ENCODE measurements at regions not wholly inside any gene's neighbourhood (a gene's known extent, or its start where the extent isn't known, plus 50 kb on each side); places are given as distances from the start of the nearest gene placed in this dataset.
"Not testable (repeated sequence)": the region's sequence is repeated elsewhere in the genome, so short reads cannot be mapped to it uniquely, and the experiment has no call there.

GRCh38 chr2:15758848-15759247 is 167.2 kb downstream of the DDX1 start:
- H3K4me1 ChIP-seq (ENCODE audit: control insufficient read depth, insufficient read depth, low read length), result no peaks in the 10 kb centered on the region
- peaks cover 11% of the 10 kb centered on the region for H3K9me3 ChIP-seq (ENCODE audit: control insufficient read depth, low read length)
- no peak overlapping the region for H3K4me3 ChIP-seq (ENCODE audit: low read length)
- no peak for DNase-seq (ENCODE audit: low read depth)
- H3K27me3 ChIP-seq (replicated peaks; ENCODE audit: control insufficient read depth, insufficient read depth, low read length), result peaks cover 28% of the 10 kb centered on the region
- no peaks in the 10 kb centered on the region for H3K36me3 ChIP-seq (ENCODE audit: control insufficient read depth, insufficient read depth, low read length, severe bottlenecking)
- no peak overlapping the region for H3K9ac ChIP-seq (ENCODE audit: low read length)

GRCh38 chr2:15759385-15759784 is 167.7 kb downstream of the DDX1 start:
- DNase-seq (ENCODE audit: low read depth), result no peak
- H3K27me3 ChIP-seq (replicated peaks; ENCODE audit: control insufficient read depth, insufficient read depth, low read length), result peaks cover 28% of the 10 kb centered on the region
- H3K4me3 ChIP-seq (ENCODE audit: low read length), result no peak overlapping the region
- peaks cover 11% of the 10 kb centered on the region for H3K9me3 ChIP-seq (ENCODE audit: control insufficient read depth, low read length)
- no peak overlapping the region for H3K9ac ChIP-seq (ENCODE audit: low read length)
- H3K4me1 ChIP-seq (ENCODE audit: control insufficient read depth, insufficient read depth, low read length), result no peaks in the 10 kb centered on the region
- H3K36me3 ChIP-seq (ENCODE audit: control insufficient read depth, insufficient read depth, low read length, severe bottlenecking), result no peaks in the 10 kb centered on the region

DNA sequence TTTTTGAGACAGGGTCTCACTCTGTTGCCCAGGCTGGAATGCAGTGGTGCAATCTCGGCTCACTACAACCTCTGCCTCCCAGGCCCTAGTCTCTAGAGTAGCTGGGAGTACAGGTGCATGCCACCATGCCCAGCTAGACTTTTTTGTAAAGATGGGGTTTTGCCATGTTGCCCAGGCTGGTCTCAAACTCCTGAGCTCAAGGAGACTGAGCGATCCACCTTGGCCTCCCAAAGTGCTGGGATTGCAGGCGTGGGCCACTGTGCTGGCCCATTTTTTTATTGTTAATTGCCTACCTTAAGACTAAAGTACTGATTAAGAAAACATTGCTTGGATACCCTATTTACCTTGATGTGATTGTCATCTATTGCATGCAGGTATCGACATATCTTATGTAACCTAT is 168.1 kb downstream of the DDX1 start:
- H3K36me3 ChIP-seq (ENCODE audit: control insufficient read depth, insufficient read depth, low read length, severe bottlenecking); H3K4me3 ChIP-seq (ENCODE audit: low read length); H3K4me1 ChIP-seq (ENCODE audit: control insufficient read depth, insufficient read depth, low read length); DNase-seq (ENCODE audit: low read depth); H3K9ac ChIP-seq (ENCODE audit: low read length): not testable (repeated sequence)
- Histone ChIP-seq H3K27me3 (replicated peaks; ENCODE audit: control insufficient read depth, insufficient read depth, low read length) (peaks cover 27% of the 10 kb centered on the region), H3K9me3 (ENCODE audit: control insufficient read depth, low read length) (peaks cover 11% of the 10 kb centered on the region)

GRCh38 chr2:15760232-15760910 is 168.7 kb downstream of the DDX1 start:
- Histone ChIP-seq H3K27me3 (replicated peaks; ENCODE audit: control insufficient read depth, insufficient read depth, low read length) (peaks cover 23% of the 10 kb centered on the region), H3K9me3 (ENCODE audit: control insufficient read depth, low read length) (peaks cover 9% of the 10 kb centered on the region), H3K36me3 (ENCODE audit: control insufficient read depth, insufficient read depth, low read length, severe bottlenecking) (no peaks in the 10 kb centered on the region), H3K4me3 (ENCODE audit: low read length) (no peak overlapping the region), H3K4me1 (ENCODE audit: control insufficient read depth, insufficient read depth, low read length) (no peaks in the 10 kb centered on the region), H3K9ac (ENCODE audit: low read length) (no peak overlapping the region)
- DNase-seq (ENCODE audit: low read depth), result no peak

GRCh38 chr2:15761056-15761455 is 169.4 kb downstream of the DDX1 start:
- Histone ChIP-seq H3K27me3 (replicated peaks; ENCODE audit: control insufficient read depth, insufficient read depth, low read length) (peaks cover 25% of the 10 kb centered on the region), H3K4me1 (ENCODE audit: control insufficient read depth, insufficient read depth, low read length) (no peaks in the 10 kb centered on the region), H3K36me3 (ENCODE audit: control insufficient read depth, insufficient read depth, low read length, severe bottlenecking) (no peaks in the 10 kb centered on the region), H3K9ac (ENCODE audit: low read length) (no peak overlapping the region), H3K4me3 (ENCODE audit: low read length) (no peak overlapping the region), H3K9me3 (ENCODE audit: control insufficient read depth, low read length) (peaks cover 7% of the 10 kb centered on the region)
- DNase-seq (ENCODE audit: low read depth), result no peak

DNA sequence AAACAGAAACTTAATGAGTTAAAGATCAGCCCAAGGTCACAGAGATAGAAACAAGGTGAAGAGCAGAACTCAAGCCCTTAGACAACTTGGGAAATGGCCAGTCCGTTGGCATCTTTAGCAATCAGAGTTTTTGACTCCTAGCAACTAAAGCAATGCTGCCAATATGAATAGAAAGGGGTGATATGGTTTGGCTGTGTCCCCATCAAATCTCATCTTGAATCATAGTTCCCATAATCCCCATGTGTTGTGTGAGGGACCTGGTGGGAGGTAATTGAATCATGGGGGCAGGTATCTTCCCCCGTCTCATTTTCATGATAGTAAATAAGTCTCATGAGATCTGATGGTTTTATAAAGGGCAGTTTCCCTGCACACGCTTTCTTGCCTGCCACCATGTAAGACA is 170.2 kb downstream of the DDX1 start:
- Histone ChIP-seq H3K36me3 (ENCODE audit: control insufficient read depth, insufficient read depth, low read length, severe bottlenecking) (no peaks in the 10 kb centered on the region), H3K9me3 (ENCODE audit: control insufficient read depth, low read length) (peaks cover 7% of the 10 kb centered on the region), H3K4me3 (ENCODE audit: low read length) (no peak overlapping the region), H3K4me1 (ENCODE audit: control insufficient read depth, insufficient read depth, low read length) (no peaks in the 10 kb centered on the region), H3K27me3 (replicated peaks; ENCODE audit: control insufficient read depth, insufficient read depth, low read length) (peaks cover 26% of the 10 kb centered on the region), H3K9ac (ENCODE audit: low read length) (no peak overlapping the region)
- DNase-seq (ENCODE audit: low read depth), result no peak

DNA sequence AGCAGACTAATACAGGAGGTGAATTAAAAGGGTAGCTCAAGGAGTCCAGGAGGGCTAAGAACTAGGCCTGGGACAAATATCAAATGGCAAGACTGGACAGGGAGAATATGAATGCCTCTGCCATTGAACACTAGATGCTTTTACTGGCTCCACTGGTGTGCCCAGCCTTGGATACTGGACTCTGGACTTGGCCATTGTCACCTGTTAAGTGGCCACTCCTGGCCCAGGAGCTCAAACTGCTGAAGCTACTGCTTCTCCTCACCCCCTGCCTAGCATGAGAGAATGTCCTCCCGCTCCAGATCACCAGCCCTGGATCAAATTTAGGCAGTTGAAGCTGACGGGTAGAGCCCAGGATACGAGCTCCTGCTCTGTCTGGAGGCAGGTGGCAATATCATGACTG is 170.8 kb downstream of the DDX1 start:
- Histone ChIP-seq H3K9me3 (ENCODE audit: control insufficient read depth, low read length) (peaks cover 7% of the 10 kb centered on the region), H3K4me3 (ENCODE audit: low read length) (no peak overlapping the region), H3K27me3 (replicated peaks; ENCODE audit: control insufficient read depth, insufficient read depth, low read length) (peaks cover 26% of the 10 kb centered on the region), H3K4me1 (ENCODE audit: control insufficient read depth, insufficient read depth, low read length) (no peaks in the 10 kb centered on the region), H3K9ac (ENCODE audit: low read length) (no peak overlapping the region), H3K36me3 (ENCODE audit: control insufficient read depth, insufficient read depth, low read length, severe bottlenecking) (no peaks in the 10 kb centered on the region)
- no peak for DNase-seq (ENCODE audit: low read depth)

GRCh38 chr2:15763106-15763821 is 171.6 kb downstream of the DDX1 start:
- H3K9me3 ChIP-seq (ENCODE audit: control insufficient read depth, low read length), result peaks cover 4% of the 10 kb centered on the region
- no peak overlapping the region for H3K9ac ChIP-seq (ENCODE audit: low read length)
- DNase-seq (ENCODE audit: low read depth), result no peak
- no peaks in the 10 kb centered on the region for H3K4me1 ChIP-seq (ENCODE audit: control insufficient read depth, insufficient read depth, low read length)
- H3K36me3 ChIP-seq (ENCODE audit: control insufficient read depth, insufficient read depth, low read length, severe bottlenecking), result no peaks in the 10 kb centered on the region
- no peak overlapping the region for H3K4me3 ChIP-seq (ENCODE audit: low read length)
- H3K27me3 ChIP-seq (replicated peaks; ENCODE audit: control insufficient read depth, insufficient read depth, low read length), result peaks cover 31% of the 10 kb centered on the region

- Histone ChIP-seq H3K9me3 (ENCODE audit: control insufficient read depth, low read length) (no peaks in the 10 kb centered on the region), H3K9ac (ENCODE audit: low read length) (no peak overlapping the region), H3K4me3 (ENCODE audit: low read length) (no peak overlapping the region), H3K4me1 (ENCODE audit: control insufficient read depth, insufficient read depth, low read length) (no peaks in the 10 kb centered on the region), H3K36me3 (ENCODE audit: control insufficient read depth, insufficient read depth, low read length, severe bottlenecking) (no peaks in the 10 kb centered on the region), H3K27me3 (replicated peaks; ENCODE audit: control insufficient read depth, insufficient read depth, low read length) (peaks cover 31% of the 10 kb centered on the region)
- no peak for DNase-seq (ENCODE audit: low read depth)
Observed at GRCh38 chr2:15763822-15764682, 172.4 kb downstream of the DDX1 start.

DNA sequence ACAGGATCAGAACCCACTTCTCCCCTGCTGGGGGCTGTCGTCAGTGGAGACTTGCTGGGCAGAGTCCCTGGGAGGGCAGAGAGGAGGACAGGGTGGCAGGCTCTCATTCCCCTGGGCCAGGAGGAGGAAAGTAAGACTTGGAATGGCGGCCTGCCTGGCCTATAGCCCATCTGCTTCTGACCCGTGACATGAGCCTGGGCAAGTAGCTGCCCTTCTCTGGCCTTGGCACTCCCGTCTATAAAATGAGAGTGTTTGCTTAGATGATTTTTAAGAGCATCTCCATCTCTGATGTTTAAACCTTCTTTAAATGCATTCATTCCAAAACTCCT is 173.0 kb downstream of the DDX1 start:
- DNase-seq (ENCODE audit: low read depth), result no peak

DNA sequence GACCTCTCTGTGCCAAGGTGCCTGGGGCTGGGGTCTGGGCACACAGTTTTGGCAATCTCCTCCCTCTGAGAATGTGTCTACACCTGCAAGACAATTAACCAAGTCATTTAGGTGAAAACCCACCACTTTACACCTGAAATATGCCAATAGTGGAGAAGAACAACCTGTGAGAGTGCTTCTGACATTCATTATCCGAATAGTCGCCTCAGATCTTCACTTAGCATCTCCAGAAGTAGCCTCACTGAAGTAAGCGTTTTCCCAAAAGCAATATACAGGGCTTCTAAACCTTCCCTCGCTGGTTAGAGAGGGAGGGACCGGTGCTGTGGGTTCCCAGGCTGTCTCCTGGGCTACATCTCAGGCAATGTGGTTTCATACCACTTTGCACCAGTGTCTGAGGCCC is 173.5 kb downstream of the DDX1 start:
- DNase-seq (ENCODE audit: low read depth), result no peak
- H3K9me3 ChIP-seq (ENCODE audit: control insufficient read depth, low read length), result no peaks in the 10 kb centered on the region
- H3K36me3 ChIP-seq (ENCODE audit: control insufficient read depth, insufficient read depth, low read length, severe bottlenecking), result no peaks in the 10 kb centered on the region

More for the DNA sequence above, 173.0 kb downstream of the DDX1 start:
- Histone ChIP-seq H3K36me3 (ENCODE audit: control insufficient read depth, insufficient read depth, low read length, severe bottlenecking) (no peaks in the 10 kb centered on the region), H3K4me1 (ENCODE audit: control insufficient read depth, insufficient read depth, low read length) (no peaks in the 10 kb centered on the region), H3K4me3 (ENCODE audit: low read length) (no peak overlapping the region), H3K9me3 (ENCODE audit: control insufficient read depth, low read length) (no peaks in the 10 kb centered on the region), H3K9ac (ENCODE audit: low read length) (no peak overlapping the region), H3K27me3 (replicated peaks; ENCODE audit: control insufficient read depth, insufficient read depth, low read length) (peaks cover 31% of the 10 kb centered on the region)

More for the DNA sequence above, 173.5 kb downstream of the DDX1 start:
- no peak overlapping the region for H3K9ac ChIP-seq (ENCODE audit: low read length)
- H3K4me1 ChIP-seq (ENCODE audit: control insufficient read depth, insufficient read depth, low read length), result no peaks in the 10 kb centered on the region
- peaks cover 31% of the 10 kb centered on the region for H3K27me3 ChIP-seq (replicated peaks; ENCODE audit: control insufficient read depth, insufficient read depth, low read length)
- H3K4me3 ChIP-seq (ENCODE audit: low read length), result no peak overlapping the region
